GM12878 (cell line): ENCODE measurements at regions not wholly inside any gene's neighbourhood (a gene's known extent, or its start where the extent isn't known, plus 50 kb on each side); places are given as distances from the start of the nearest gene placed in this dataset.

Experiments used
- CHD4 ChIP-seq: fragments of 200-600 bp; sonication (generic); IDR thresholded peaks from 2 replicates; pipeline ENCODE4 v1.6.1; 2016; ENCODE audit warnings: mild to moderate bottlenecking
- EZH2 ChIP-seq: IDR thresholded peaks from 2 replicates; pipeline ENCODE4 v1.6.1; 2012; ENCODE audit warnings: low read depth, mild to moderate bottlenecking, control low read depth, inconsistent platforms, low read length, borderline replicate concordance; ENCODE audit not compliant: control insufficient read depth
- IRF3 ChIP-seq: fragments of 450-650 bp; IDR thresholded peaks from 2 replicates; pipeline ENCODE4 v1.6.1; 2014; ENCODE audit warnings: mild to moderate bottlenecking
- SP1 ChIP-seq: IDR thresholded peaks from one replicate; pipeline ENCODE4 v1.6.1; 2011; ENCODE audit warnings: low read depth, low read length
- TBL1XR1 ChIP-seq: IDR thresholded peaks from 2 replicates; pipeline ENCODE4 v1.6.1; 2012; ENCODE audit warnings: low read depth, low read length, improper control_type of control experiment

GRCh38 chr16:7113395-7113794, 219.2 kb upstream of the RBFOX1 start:
- TF ChIP-seq TBL1XR1 (no peak), EZH2 (no peak), SP1 (no peak), IRF3 (no peak), CHD4 (no peak)
